Smooth muscle cell (in vitro differentiated cells): ENCODE measurements at regions not wholly inside any gene's neighbourhood (a gene's known extent, or its start where the extent isn't known, plus 50 kb on each side); places are given as distances from the start of the nearest gene placed in this dataset.

ENCODE experiments used
- DNase-seq: peaks from one replicate; lab custom pipeline; 2025; ENCODE audit not compliant: unreplicated experiment; lab: John Stamatoyannopoulos, UW
- H2AFZ ChIP-seq: fragments of 200-600 bp; sonication (generic); 2 replicates; pipeline ENCODE4 v1.6.0; 2016; ENCODE audit warnings: antibody characterized with exemption, low read depth, mild to moderate bottlenecking
- H3F3A ChIP-seq: fragments of 200-600 bp; sonication (generic); 2 replicates; pipeline ENCODE4 v1.6.0; 2017; ENCODE audit warnings: antibody characterized with exemption, low read depth
- H3K27ac ChIP-seq: fragments of 200-600 bp; sonication (generic); 2 replicates; pipeline ENCODE4 v1.5.1; 2016; ENCODE audit warnings: low read depth, mild to moderate bottlenecking
- H3K27me3 ChIP-seq: fragments of 200-600 bp; sonication (generic); 2 replicates; pipeline ENCODE4 v1.6.1; 2016; ENCODE audit warnings: low read depth, mild to moderate bottlenecking
- H3K36me3 ChIP-seq: fragments of 200-600 bp; sonication (generic); 2 replicates; pipeline ENCODE4 v1.5.1; 2016; ENCODE audit warnings: low read depth
- H3K4me1 ChIP-seq: fragments of 200-600 bp; sonication (generic); 2 replicates; pipeline ENCODE4 v1.5.1; 2016; ENCODE audit warnings: low read depth
- H3K4me2 ChIP-seq: fragments of 200-600 bp; sonication (generic); 2 replicates; pipeline ENCODE4 v1.6.0; 2016; ENCODE audit warnings: mild to moderate bottlenecking
- H3K4me3 ChIP-seq: fragments of 200-600 bp; sonication (generic); 2 replicates; pipeline ENCODE4 v1.5.1; 2016; ENCODE audit warnings: mild to moderate bottlenecking
- H3K79me2 ChIP-seq: fragments of 200-600 bp; sonication (generic); 2 replicates; pipeline ENCODE4 v1.6.0; 2016; ENCODE audit warnings: low read depth, mild to moderate bottlenecking
- H3K9ac ChIP-seq: fragments of 200-600 bp; sonication (generic); 2 replicates; pipeline ENCODE4 v1.6.0; 2016; ENCODE audit warnings: low read depth
- H3K9me3 ChIP-seq: fragments of 200-600 bp; sonication (generic); replicated peaks from 2 replicates; pipeline ENCODE4 v1.5.1; 2016; ENCODE audit warnings: low read depth
- H4K20me1 ChIP-seq: fragments of 200-600 bp; sonication (generic); 2 replicates; pipeline ENCODE4 v1.6.0; 2016; ENCODE audit warnings: low read depth
- WGBS: methylation state at CpG from one replicate; pipeline ENCODE4 v1.1.7; 2016; ENCODE audit warnings: low lambda C conversion rate; 5-methylcytosine and 5-hydroxymethylcytosine counted together
- TF ChIP-seq, protein P1 (sequence below): fragments of 200-600 bp; sonication (generic); IDR thresholded peaks from 2 replicates; pipeline ENCODE4 v1.5.1; 2017; ENCODE audit warnings: borderline replicate concordance, mild to moderate bottlenecking, antibody characterized with exemption; ENCODE audit not compliant: insufficient read depth, poor library complexity, severe bottlenecking

GRCh38 chr10:42960991-42961795, 115.7 kb upstream of the RET start:
- no peak overlapping the region for H3K4me3 ChIP-seq
- H3F3A ChIP-seq = no peaks in the 10 kb centered on the region
- TF ChIP-seq, protein P1, sequence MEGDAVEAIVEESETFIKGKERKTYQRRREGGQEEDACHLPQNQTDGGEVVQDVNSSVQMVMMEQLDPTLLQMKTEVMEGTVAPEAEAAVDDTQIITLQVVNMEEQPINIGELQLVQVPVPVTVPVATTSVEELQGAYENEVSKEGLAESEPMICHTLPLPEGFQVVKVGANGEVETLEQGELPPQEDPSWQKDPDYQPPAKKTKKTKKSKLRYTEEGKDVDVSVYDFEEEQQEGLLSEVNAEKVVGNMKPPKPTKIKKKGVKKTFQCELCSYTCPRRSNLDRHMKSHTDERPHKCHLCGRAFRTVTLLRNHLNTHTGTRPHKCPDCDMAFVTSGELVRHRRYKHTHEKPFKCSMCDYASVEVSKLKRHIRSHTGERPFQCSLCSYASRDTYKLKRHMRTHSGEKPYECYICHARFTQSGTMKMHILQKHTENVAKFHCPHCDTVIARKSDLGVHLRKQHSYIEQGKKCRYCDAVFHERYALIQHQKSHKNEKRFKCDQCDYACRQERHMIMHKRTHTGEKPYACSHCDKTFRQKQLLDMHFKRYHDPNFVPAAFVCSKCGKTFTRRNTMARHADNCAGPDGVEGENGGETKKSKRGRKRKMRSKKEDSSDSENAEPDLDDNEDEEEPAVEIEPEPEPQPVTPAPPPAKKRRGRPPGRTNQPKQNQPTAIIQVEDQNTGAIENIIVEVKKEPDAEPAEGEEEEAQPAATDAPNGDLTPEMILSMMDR = no peak
- H3K4me1 ChIP-seq = no peaks in the 10 kb centered on the region
- no peaks in the 10 kb centered on the region for H3K27me3 ChIP-seq
- H2AFZ ChIP-seq = no peak overlapping the region
- H3K4me2 ChIP-seq = no peak overlapping the region
- H3K36me3 ChIP-seq = no peaks in the 10 kb centered on the region
- no peak overlapping the region for H3K27ac ChIP-seq
- H4K20me1 ChIP-seq = no peaks in the 10 kb centered on the region
- no peaks in the 10 kb centered on the region for H3K79me2 ChIP-seq
- no peak overlapping the region for H3K9ac ChIP-seq
- no peaks in the 10 kb centered on the region for H3K9me3 ChIP-seq
- WGBS = 91% methylated on average over 10 of the region's 10 CpGs
- no peak for DNase-seq

DNA sequence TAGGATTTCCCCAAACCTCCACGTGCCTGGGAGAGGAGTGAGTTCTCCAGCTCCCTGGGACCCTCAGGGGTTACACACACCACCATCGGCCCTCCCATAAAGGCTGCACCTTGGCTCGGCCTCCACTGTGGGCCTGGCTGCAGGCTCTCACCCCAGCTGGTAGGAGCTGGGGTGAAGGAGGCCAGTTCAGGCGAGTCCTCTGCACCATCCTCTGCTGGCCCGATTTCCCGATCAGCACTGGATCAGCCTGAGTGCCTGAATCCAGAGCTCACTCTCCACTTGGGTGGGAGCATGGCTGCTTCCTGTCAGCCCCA, 115.1 kb upstream of the RET start:
- H4K20me1 ChIP-seq = no peaks in the 10 kb centered on the region
- DNase-seq = no peak

GRCh38 chr10:42962110-42962901, 114.6 kb upstream of the RET start:
- Histone ChIP-seq H3K27ac (no peak overlapping the region), H2AFZ (no peak overlapping the region), H3K4me3 (no peak overlapping the region), H3F3A (no peaks in the 10 kb centered on the region), H4K20me1 (no peaks in the 10 kb centered on the region), H3K36me3 (no peaks in the 10 kb centered on the region), H3K4me1 (no peaks in the 10 kb centered on the region), H3K4me2 (no peak overlapping the region), H3K79me2 (no peaks in the 10 kb centered on the region), H3K9me3 (no peaks in the 10 kb centered on the region), H3K27me3 (no peaks in the 10 kb centered on the region), H3K9ac (no peak overlapping the region)
- DNase-seq = no peak
- WGBS = 86% methylated on average over 16 of the region's 16 CpGs
- TF ChIP-seq, protein P1 = no peak

More for the DNA sequence above, 115.1 kb upstream of the RET start:
- H2AFZ ChIP-seq = no peak overlapping the region
- no peaks in the 10 kb centered on the region for H3K27me3 ChIP-seq
- no peaks in the 10 kb centered on the region for H3K79me2 ChIP-seq
- no peak overlapping the region for H3K27ac ChIP-seq
- H3K9ac ChIP-seq = no peak overlapping the region
- no peaks in the 10 kb centered on the region for H3F3A ChIP-seq
- TF ChIP-seq, protein P1 = no peak
- H3K9me3 ChIP-seq = no peaks in the 10 kb centered on the region
- no peaks in the 10 kb centered on the region for H3K36me3 ChIP-seq
- no peak overlapping the region for H3K4me2 ChIP-seq
- H3K4me3 ChIP-seq = no peak overlapping the region
- WGBS = 88% methylated on average over 6 of the region's 6 CpGs
- no peaks in the 10 kb centered on the region for H3K4me1 ChIP-seq
